ENCODE measurements at regions not wholly inside any gene's neighbourhood (a gene's known extent, or its start where the extent isn't known, plus 50 kb on each side); places are given as distances from the start of the nearest gene placed in this dataset.

- H3K36me3 ChIP-seq (ENCODE audit: control insufficient read depth in 2 of 3, insufficient read depth in 3 of 3, low read length in 3 of 3) = no peaks in the 10 kb centered on the region
- H3K9me3 ChIP-seq (ENCODE audit: control insufficient read depth in 2 of 3, low read length in 3 of 3) = no peaks in the 10 kb centered on the region
- H3K9me3 Mint-ChIP-seq = peaks cover 0 to 15% (median 10%) of the 10 kb centered on the region in 11 donors
- H3K36me3 Mint-ChIP-seq = peaks cover 0 to 3% (median 0%) of the 10 kb centered on the region in 5 donors
- no peak overlapping the region for H3K27ac ChIP-seq (ENCODE audit: low read depth, low read length)
- no peak for DNase-seq
- CTCF ChIA-PET = no interaction called here
- no peak overlapping the region for H3K4me3 Mint-ChIP-seq
- no peak for ATAC-seq
- POLR2A ChIA-PET = no interaction called here
- H3K27me3 ChIP-seq (ENCODE audit: control insufficient read depth in 2 of 2, insufficient read depth in 2 of 2, low read length in 2 of 2) = no peaks in the 10 kb centered on the region
- no peaks in the 10 kb centered on the region for H3K4me1 Mint-ChIP-seq
- no peak overlapping the region for H3K27ac Mint-ChIP-seq
- H3K4me3 ChIP-seq (ENCODE audit: low read length) = no peak overlapping the region
- H3K4me1 ChIP-seq (ENCODE audit: control insufficient read depth in 2 of 2, insufficient read depth in 2 of 2, low read length in 2 of 2) = no peaks in the 10 kb centered on the region
- H3K27me3 Mint-ChIP-seq = no peaks in the 10 kb centered on the region
- intact Hi-C loops (cut with micrococcal nuclease) = no loop called here
Observed at GRCh38 chrX:7432901-7433300, 284.9 kb upstream of the PUDP start.

GRCh38 chrX:7420717-7421116 is 272.8 kb upstream of the PUDP start:
- intact Hi-C loops (cut with micrococcal nuclease) = no loop called here
- POLR2A ChIA-PET = no interaction called here
- Histone ChIP-seq H3K27me3 (ENCODE audit: control insufficient read depth in 2 of 2, insufficient read depth in 2 of 2, low read length in 2 of 2) (no peaks in the 10 kb centered on the region), H3K9me3 (ENCODE audit: control insufficient read depth in 2 of 3, low read length in 3 of 3) (no peaks in the 10 kb centered on the region), H3K27ac (ENCODE audit: low read depth, low read length) (no peak overlapping the region), H3K4me1 (ENCODE audit: control insufficient read depth in 2 of 2, insufficient read depth in 2 of 2, low read length in 2 of 2) (no peaks in the 10 kb centered on the region), H3K4me3 (ENCODE audit: low read length) (no peak overlapping the region), H3K36me3 (ENCODE audit: control insufficient read depth in 2 of 3, insufficient read depth in 3 of 3, low read length in 3 of 3) (no peaks in the 10 kb centered on the region)
- no peak for ATAC-seq
- Mint-ChIP-seq H3K27ac (no peak overlapping the region), H3K4me1 (no peaks in the 10 kb centered on the region), H3K27me3 (no peaks in the 10 kb centered on the region), H3K4me3 (no peak overlapping the region), H3K9me3 (peaks cover 0 to 1% (median 0%) of the 10 kb centered on the region in 11 donors), H3K36me3 (no peaks in the 10 kb centered on the region)
- CTCF ChIA-PET = no interaction called here
- DNase-seq = no peak

GRCh38 chrX:7414753-7415152 is 266.8 kb upstream of the PUDP start:
- ChIA-PET CTCF (no interaction called here), POLR2A (no interaction called here)
- no peak overlapping the region for H3K27ac Mint-ChIP-seq
- H3K4me3 ChIP-seq (ENCODE audit: low read length) = no peak overlapping the region
- ATAC-seq (no peak), DNase-seq (no peak)
- H3K27ac ChIP-seq (ENCODE audit: low read depth, low read length) = no peak overlapping the region
- intact Hi-C loops (cut with micrococcal nuclease) = no loop called here
- H3K4me1 Mint-ChIP-seq = no peaks in the 10 kb centered on the region
- H3K36me3 ChIP-seq (ENCODE audit: control insufficient read depth in 2 of 3, insufficient read depth in 3 of 3, low read length in 3 of 3) = no peaks in the 10 kb centered on the region
- H3K9me3 Mint-ChIP-seq = peaks cover 0 to 11% (median 2%) of the 10 kb centered on the region in 11 donors
- H3K27me3 Mint-ChIP-seq = no peaks in the 10 kb centered on the region
- no peaks in the 10 kb centered on the region for H3K4me1 ChIP-seq (ENCODE audit: control insufficient read depth in 2 of 2, insufficient read depth in 2 of 2, low read length in 2 of 2)
- no peaks in the 10 kb centered on the region for H3K27me3 ChIP-seq (ENCODE audit: control insufficient read depth in 2 of 2, insufficient read depth in 2 of 2, low read length in 2 of 2)
- H3K9me3 ChIP-seq (ENCODE audit: control insufficient read depth in 2 of 3, low read length in 3 of 3) = no peaks in the 10 kb centered on the region
- H3K36me3 Mint-ChIP-seq = no peaks in the 10 kb centered on the region
- no peak overlapping the region for H3K4me3 Mint-ChIP-seq

- no peaks in the 10 kb centered on the region for H3K36me3 ChIP-seq (ENCODE audit: control insufficient read depth in 2 of 3, insufficient read depth in 3 of 3, low read length in 3 of 3)
- no peak overlapping the region for H3K4me3 ChIP-seq (ENCODE audit: low read length)
- intact Hi-C loops (cut with micrococcal nuclease) = no loop called here
- no peak overlapping the region for H3K27ac Mint-ChIP-seq
- no peak overlapping the region for H3K4me3 Mint-ChIP-seq
- no peaks in the 10 kb centered on the region for H3K4me1 ChIP-seq (ENCODE audit: control insufficient read depth in 2 of 2, insufficient read depth in 2 of 2, low read length in 2 of 2)
- peaks cover 0 to 11% (median 4%) of the 10 kb centered on the region in 11 donors for H3K9me3 Mint-ChIP-seq
- DNase-seq (no peak), ATAC-seq (no peak)
- H3K4me1 Mint-ChIP-seq = no peaks in the 10 kb centered on the region
- ChIA-PET CTCF (no interaction called here), POLR2A (no interaction called here)
- no peaks in the 10 kb centered on the region for H3K36me3 Mint-ChIP-seq
- peaks cover 0 to 3% (median 0%) of the 10 kb centered on the region in 5 donors for H3K27me3 Mint-ChIP-seq
- H3K27ac ChIP-seq (ENCODE audit: low read depth, low read length) = no peak overlapping the region
- H3K9me3 ChIP-seq (ENCODE audit: control insufficient read depth in 2 of 3, low read length in 3 of 3) = no peaks in the 10 kb centered on the region
- no peaks in the 10 kb centered on the region for H3K27me3 ChIP-seq (ENCODE audit: control insufficient read depth in 2 of 2, insufficient read depth in 2 of 2, low read length in 2 of 2)
Observed at GRCh38 chrX:7412840-7413239, 264.9 kb upstream of the PUDP start.

GRCh38 chrX:7409866-7410265 is 261.9 kb upstream of the PUDP start:
- peaks cover 0 to 3% (median 0%) of the 10 kb centered on the region in 5 donors for H3K27me3 Mint-ChIP-seq
- DNase-seq (no peak), ATAC-seq (no peak)
- no peaks in the 10 kb centered on the region for H3K4me1 ChIP-seq (ENCODE audit: control insufficient read depth in 2 of 2, insufficient read depth in 2 of 2, low read length in 2 of 2)
- no peaks in the 10 kb centered on the region for H3K9me3 ChIP-seq (ENCODE audit: control insufficient read depth in 2 of 3, low read length in 3 of 3)
- H3K27me3 ChIP-seq (ENCODE audit: control insufficient read depth in 2 of 2, insufficient read depth in 2 of 2, low read length in 2 of 2) = no peaks in the 10 kb centered on the region
- no peak overlapping the region for H3K4me3 Mint-ChIP-seq
- no peak overlapping the region for H3K27ac Mint-ChIP-seq
- peaks cover 0 to 11% (median 7%) of the 10 kb centered on the region in 11 donors for H3K9me3 Mint-ChIP-seq
- no peaks in the 10 kb centered on the region for H3K4me1 Mint-ChIP-seq
- H3K4me3 ChIP-seq (ENCODE audit: low read length) = no peak overlapping the region
- H3K27ac ChIP-seq (ENCODE audit: low read depth, low read length) = no peak overlapping the region
- POLR2A ChIA-PET = no interaction called here
- intact Hi-C loops (cut with micrococcal nuclease) = no loop called here
- H3K36me3 ChIP-seq (ENCODE audit: control insufficient read depth in 2 of 3, insufficient read depth in 3 of 3, low read length in 3 of 3) = no peaks in the 10 kb centered on the region
- no peaks in the 10 kb centered on the region for H3K36me3 Mint-ChIP-seq
- CTCF ChIA-PET = no interaction called here

GRCh38 chrX:7399373-7399772 is 251.4 kb upstream of the PUDP start:
- DNase-seq (no peak), ATAC-seq (no peak)
- H3K36me3 Mint-ChIP-seq = no peaks in the 10 kb centered on the region
- H3K27me3 Mint-ChIP-seq = no peaks in the 10 kb centered on the region
- Histone ChIP-seq H3K4me3 (ENCODE audit: low read length) (no peak overlapping the region), H3K27me3 (ENCODE audit: control insufficient read depth in 2 of 2, insufficient read depth in 2 of 2, low read length in 2 of 2) (no peaks in the 10 kb centered on the region), H3K27ac (ENCODE audit: low read depth, low read length) (no peak overlapping the region), H3K4me1 (ENCODE audit: control insufficient read depth in 2 of 2, insufficient read depth in 2 of 2, low read length in 2 of 2) (no peaks in the 10 kb centered on the region), H3K9me3 (ENCODE audit: control insufficient read depth in 2 of 3, low read length in 3 of 3) (no peaks in the 10 kb centered on the region), H3K36me3 (ENCODE audit: control insufficient read depth in 2 of 3, insufficient read depth in 3 of 3, low read length in 3 of 3) (no peaks in the 10 kb centered on the region)
- ChIA-PET POLR2A (no interaction called here), CTCF (no interaction called here)
- no peaks in the 10 kb centered on the region for H3K4me1 Mint-ChIP-seq
- intact Hi-C loops (cut with micrococcal nuclease) = no loop called here
- no peak overlapping the region for H3K4me3 Mint-ChIP-seq
- H3K27ac Mint-ChIP-seq = no peak overlapping the region
- H3K9me3 Mint-ChIP-seq = peaks cover 0 to 12% (median 4%) of the 10 kb centered on the region in 11 donors

- Histone ChIP-seq H3K27me3 (ENCODE audit: control insufficient read depth in 2 of 2, insufficient read depth in 2 of 2, low read length in 2 of 2) (no peaks in the 10 kb centered on the region), H3K4me1 (ENCODE audit: control insufficient read depth in 2 of 2, insufficient read depth in 2 of 2, low read length in 2 of 2) (no peaks in the 10 kb centered on the region), H3K27ac (ENCODE audit: low read depth, low read length) (no peak overlapping the region), H3K36me3 (ENCODE audit: control insufficient read depth in 2 of 3, insufficient read depth in 3 of 3, low read length in 3 of 3) (no peaks in the 10 kb centered on the region), H3K4me3 (ENCODE audit: low read length) (no peak overlapping the region), H3K9me3 (ENCODE audit: control insufficient read depth in 2 of 3, low read length in 3 of 3) (no peaks in the 10 kb centered on the region)
- Mint-ChIP-seq H3K4me3 (no peak overlapping the region), H3K4me1 (no peaks in the 10 kb centered on the region), H3K9me3 (peaks cover 0 to 4% (median 0%) of the 10 kb centered on the region in 11 donors), H3K36me3 (no peaks in the 10 kb centered on the region), H3K27me3 (no peaks in the 10 kb centered on the region), H3K27ac (no peak overlapping the region)
- POLR2A ChIA-PET = no interaction called here
- intact Hi-C loops (cut with micrococcal nuclease) = no loop called here
- DNase-seq = no peak
- ATAC-seq = no peak
- CTCF ChIA-PET = no interaction called here
Observed at GRCh38 chrX:7390441-7390840, 242.5 kb upstream of the PUDP start.

Data from naive thymus-derived CD4-positive, alpha-beta T cell (primary cell).